ENCODE measurements at regions not wholly inside any gene's neighbourhood (a gene's known extent, or its start where the extent isn't known, plus 50 kb on each side); places are given as distances from the start of the nearest gene placed in this dataset.
"Not testable (repeated sequence)": the region's sequence is repeated elsewhere in the genome, so short reads cannot be mapped to it uniquely, and the experiment has no call there.

DNA sequence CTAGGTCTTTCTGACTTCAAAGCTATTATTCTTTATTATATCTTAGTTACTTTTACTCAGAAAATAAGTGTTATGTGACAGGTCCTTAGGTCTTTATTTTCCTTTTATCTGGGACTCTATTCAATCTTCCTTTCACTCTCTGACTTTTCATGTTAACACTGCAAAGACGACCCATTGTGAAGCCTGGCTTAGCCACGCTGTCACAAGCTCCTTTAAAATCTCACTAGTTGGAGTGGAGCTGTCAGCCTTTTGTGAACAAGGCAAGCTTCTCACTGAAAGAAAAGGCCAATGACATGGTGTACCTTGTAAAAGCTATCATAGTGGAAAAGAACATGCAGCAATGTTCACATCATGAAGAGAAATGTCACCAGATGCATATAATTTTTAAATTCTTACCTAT is 1130.7 kb upstream of the FAM98A start:
- DNase-seq (ENCODE audit: low spot score), result no peak

DNA sequence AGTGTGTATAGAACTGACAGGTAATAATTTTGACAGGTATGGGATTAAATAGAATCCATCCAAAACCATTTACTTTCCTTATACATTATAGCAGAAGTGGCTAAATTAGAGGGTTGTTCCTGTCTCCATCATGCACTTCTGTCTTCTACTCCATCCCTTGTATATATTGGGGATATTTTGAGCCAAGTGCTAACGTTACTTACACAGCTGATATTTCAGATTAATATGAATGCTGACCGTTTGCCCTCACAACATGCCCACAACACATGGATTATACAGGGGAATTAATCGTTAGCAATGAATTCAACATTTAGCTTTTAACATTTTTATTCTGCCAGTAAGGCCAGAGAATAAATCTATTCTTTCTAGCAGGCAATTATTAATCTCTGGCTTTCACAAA is 1125.0 kb upstream of the FAM98A start:
- DNase-seq (ENCODE audit: low spot score), result no peak

DNA sequence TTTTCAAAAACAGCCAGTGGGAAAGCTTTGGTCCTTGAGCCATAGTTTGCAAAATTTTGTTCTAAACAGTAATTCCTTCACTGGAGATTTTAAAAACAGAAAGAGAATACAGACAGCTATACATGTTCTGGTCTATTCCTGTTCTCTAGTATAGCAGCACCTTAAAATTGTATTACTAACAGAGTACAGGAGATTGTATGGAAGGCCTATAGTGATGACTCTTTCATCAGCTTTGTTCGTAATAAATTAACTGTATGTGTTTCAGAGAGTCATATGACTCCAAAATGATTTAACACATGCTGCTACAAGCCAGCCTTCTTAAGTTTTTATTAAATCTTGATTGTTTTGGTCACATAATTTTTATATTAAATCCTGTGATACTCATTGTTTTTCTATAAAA is 1124.6 kb upstream of the FAM98A start:
- no peak for DNase-seq (ENCODE audit: low spot score)

DNA sequence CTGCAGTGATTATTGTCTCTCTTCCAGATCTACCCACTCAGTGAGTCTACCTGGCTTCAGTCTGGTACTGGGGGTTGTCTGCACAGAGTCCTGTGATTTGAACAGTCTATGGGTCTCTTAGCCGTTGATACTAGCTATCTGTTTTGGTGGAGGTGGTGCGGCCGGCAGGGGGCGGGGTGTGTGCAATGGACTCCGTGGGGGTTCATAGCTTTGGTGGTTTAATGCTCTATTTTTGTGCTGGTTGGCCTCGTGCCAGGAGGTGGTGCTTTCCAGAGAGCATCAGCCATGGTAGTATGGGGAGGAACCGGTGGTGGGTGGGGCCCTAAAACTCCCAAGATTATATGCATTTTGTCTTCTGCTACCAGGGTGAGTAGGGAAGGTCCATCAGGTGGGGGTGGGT is 1120.1 kb upstream of the FAM98A start:
- no peak for DNase-seq (ENCODE audit: low spot score)

DNA sequence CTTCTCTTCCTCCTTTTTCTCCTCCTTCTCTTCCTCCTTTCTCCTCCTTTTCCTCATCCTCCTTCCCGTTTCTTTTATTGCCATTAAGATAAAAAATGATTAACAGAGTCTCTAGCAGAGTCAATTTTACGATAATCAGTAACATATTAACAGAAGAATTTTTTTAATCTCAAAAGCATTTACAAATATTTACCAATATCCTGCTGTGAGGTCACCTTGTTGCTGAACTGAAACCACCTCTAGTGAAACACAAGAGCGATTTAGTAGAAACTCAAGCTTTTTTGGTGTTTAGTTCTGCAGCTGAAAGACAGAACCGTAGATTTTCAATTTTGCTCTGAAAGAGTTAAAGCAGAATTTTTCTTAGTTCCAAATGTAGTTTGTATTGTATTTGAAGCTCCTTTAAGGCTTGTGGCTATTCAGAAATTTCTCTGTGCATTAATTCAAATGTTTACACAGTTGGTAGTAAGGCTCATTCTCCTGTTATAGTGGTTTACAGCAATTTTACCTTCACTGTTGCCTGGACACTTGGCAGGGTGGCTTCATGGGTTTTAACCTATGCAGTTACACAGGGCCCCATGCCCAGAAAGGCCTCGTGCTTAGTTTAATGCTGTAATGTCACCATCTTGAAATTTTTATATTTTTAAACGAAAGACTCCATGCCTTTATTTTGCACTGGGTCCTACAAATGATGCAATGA is 1106.6 kb upstream of the FAM98A start:
- DNase-seq (ENCODE audit: low spot score), result no peak

DNA sequence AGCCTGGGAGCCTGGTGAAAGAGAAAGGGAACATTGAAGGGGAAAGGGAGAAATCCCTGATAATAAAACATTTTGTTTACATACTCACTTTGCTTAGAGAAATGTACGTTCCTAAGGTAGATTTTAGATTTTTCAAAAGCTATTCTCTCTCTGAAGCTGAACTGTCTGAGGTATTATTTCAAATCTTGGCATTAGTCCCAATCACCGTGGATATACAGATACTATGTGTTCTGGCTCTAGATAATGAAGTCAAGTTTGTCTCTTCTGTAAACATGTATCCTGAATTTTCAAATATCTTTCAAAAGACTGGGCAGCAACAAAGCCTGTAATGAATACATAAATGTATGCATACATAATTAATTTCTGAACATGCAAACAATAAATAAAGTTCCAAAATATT is 1104.2 kb upstream of the FAM98A start:
- DNase-seq (ENCODE audit: low spot score), result no peak

DNA sequence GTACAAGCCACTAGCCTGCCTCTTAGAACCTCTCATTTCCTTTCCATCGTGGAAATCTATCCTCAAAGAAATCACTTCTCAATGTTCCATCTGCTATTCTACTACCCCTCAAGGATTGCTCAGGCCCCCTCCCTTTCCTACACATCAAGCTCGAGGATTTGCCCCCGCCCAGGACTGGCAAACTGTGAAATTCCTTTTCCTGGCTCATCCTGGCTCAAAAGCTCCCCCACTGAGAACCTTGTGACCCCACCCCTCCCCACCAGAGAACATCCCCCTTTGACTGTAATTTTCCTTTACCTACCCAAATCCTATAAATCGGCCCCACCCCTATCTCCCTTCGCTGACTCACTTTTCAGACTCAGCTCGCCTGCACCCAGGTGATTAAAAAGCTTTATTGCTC is 1103.3 kb upstream of the FAM98A start:
- DNase-seq (ENCODE audit: low spot score), result not testable (repeated sequence)

DNA sequence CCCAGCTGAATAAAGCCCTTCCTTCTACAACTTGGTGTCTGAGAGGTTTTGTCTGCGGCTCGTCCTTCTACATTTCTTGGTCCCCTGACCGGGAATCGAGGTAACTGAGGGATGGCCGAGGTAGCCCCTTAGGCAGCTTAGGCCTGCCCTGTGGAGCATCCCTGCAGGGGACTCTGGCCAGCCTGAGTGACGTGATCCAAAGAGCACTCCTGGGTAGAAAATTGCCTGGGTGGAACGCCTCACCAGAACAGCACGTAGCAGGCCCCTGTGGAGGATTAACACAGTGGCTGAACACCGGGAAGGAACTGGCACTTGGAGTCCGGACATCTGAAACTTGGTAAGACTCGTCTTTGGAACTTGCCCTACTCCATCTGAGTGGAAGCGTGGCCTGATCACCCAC is 1078.5 kb upstream of the FAM98A start:
- not testable (repeated sequence) for DNase-seq (ENCODE audit: low spot score)

DNA sequence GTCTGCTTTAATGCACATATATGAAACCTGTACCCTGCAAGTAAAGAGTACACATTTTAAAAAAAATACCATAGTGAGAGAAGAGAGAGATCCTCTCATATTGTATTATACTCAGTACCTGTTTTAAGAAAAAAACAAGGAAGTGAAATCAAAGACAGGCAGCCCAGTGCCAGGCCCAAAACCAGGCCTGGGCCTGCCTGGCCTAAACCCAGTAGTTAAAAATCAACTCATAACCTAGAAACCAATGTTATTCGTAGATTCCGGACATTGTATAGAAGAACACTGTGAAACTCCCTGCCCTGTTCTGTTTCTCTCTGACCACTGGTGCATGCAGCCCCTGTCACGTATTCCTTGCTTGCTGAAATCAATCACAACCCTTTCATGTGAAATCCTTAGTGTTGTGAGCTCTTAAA is 1078.0 kb upstream of the FAM98A start:
- DNase-seq (ENCODE audit: low spot score), result not testable (repeated sequence)

DNA sequence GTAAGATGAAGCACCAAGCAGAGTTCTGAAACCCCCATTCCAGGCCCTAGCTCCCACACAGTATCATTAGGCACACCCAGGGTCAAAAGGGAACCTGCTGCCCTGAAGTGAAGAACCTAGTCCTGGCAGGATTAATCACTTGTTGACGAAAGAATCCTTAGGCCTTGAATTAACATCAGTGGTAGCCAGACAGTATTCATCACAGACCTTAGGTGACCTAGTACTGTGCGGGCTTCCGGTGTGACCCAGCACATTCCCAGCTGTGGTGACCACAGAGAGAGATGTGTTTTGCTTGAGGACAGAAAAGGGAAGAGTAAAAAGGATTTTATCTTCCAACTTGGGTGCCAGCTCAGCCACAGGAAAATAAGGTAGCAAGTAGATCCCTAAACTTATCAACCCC is 1071.4 kb upstream of the FAM98A start:
- no peak for DNase-seq (ENCODE audit: low spot score)

DNA sequence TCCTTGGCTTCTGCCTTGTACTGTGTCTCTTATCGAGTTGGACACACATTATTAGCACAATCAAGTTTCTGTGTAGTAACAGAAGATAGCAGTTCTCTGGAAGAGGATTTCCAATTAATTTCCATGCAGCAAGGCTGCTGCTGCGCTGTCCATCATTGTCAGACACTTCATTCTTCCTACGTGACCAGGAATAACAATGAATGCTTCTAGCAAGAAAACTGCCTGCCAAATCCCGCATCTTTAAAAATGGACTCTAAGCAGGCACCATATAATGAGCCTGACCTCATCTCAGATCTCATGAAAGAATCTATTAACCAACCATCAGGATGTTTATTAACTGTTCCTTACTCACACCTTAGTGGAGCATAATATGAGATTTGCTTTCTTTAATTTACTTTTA is 1067.7 kb upstream of the FAM98A start:
- DNase-seq (ENCODE audit: low spot score), result no peak

DNA sequence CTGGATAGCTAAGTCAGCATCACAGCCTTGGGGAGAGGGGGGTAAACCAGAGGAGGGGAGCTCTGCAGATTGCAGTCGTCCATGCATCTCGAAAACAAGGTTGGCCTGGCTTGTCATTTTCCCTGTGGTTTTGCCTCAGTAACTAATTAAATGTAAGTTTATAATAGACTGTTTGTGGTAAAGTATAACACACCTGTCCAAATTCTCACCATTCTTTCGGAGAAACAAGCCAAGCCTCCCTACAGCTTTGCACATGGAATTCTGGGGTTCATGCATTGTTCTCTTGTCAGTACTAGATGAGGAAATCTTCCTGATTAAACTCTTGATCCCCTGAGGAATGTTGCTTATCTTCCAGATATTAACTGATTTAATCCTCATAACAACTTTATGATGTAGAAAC is 1065.2 kb upstream of the FAM98A start:
- no peak for DNase-seq (ENCODE audit: low spot score)

DNA sequence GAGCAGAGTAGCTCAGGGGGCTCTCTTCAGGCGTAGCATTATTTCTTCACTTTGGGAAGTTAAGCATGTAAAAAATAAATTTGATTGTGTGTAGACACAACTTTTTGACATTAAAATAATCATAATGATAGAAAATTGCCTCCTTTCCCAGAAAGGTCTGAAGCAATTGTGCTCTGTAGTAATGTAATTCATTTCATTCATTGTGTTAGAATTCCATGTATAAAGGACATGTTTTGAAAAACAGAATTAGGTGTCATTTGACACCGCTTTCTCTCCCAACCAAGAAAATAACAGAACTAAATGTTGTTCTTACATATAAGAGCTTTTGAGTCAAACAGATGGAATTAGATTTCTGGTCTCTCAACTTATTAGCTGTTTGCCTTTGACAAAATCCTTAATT is 1064.2 kb upstream of the FAM98A start:
- DNase-seq (ENCODE audit: low spot score), result no peak

DNA sequence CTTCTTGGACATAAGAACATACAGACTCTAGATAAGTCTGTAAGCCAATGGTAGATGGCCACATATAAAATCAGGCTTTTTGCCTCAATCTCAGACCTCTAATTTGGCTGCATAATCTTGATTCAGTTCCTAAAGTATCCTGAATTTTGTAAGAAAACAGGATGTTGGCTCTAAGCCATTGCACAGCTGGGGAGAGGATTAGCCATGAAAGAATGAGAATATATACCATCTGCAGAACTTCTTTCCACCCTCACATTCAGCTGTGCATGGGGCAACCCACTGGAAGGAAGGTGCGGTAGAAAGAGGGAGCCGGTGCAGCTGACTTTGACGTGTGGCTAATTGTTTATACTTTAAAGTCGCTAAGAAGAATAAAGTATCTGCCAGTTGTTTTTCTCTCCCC is 1061.6 kb upstream of the FAM98A start:
- DNase-seq (ENCODE audit: low spot score), result no peak

DNA sequence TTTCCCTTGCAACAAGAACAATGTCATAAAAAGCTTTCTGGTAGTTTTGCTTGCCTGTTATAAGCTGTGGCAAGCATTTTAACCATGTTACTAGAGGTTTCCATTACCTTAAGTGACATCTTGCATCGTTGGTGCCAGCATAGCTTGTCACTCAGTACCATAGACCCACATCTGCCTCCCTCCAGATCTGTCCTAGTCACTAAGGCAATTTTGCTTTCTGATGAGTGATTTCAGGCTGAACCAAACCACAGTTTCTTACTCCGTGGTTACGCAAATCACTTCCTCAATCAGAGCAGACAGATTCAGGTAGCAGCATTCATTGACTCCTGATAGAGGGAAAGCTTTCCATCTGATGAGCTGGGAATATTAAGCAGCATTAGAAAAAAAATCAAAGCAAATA is 1057.5 kb upstream of the FAM98A start:
- no peak for DNase-seq (ENCODE audit: low spot score)

DNA sequence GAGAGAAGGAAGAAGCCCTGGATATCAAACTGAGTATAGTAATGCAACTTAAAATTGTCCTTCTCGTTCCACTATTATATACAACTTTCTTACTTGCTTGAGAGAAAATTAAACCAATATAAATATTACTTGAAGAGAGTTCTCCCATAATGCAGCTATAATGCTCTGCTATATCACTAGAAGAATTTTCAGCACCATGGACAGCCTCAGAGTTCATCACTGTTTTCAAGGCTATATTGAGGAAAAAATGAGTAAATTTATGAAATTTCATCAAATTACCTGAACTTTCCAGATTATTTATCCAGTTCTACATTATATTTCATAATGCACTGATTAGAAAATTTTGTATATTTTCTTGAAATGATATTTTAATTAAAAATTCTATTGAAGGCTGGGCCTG is 1053.5 kb upstream of the FAM98A start:
- DNase-seq (ENCODE audit: low spot score), result peak; percentile 23

DNA sequence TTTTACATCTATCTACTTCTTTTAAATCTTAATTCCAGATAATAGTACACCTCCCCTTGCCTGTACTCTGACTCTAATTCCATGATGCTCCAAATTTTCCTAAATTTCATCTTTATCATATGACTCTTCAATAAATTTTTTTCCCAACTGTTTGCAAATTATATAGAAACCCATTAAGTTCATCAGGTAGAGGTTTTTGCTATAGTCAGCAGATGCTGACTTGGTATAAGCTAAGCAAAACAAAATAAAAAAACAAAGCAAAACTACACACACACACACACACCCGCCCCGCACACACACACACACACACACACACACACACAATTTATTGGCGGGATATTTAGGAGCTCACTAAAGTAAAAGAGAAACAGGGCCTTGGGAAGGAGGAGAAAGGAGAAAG is 1047.8 kb upstream of the FAM98A start:
- no peak for DNase-seq (ENCODE audit: low spot score)

DNA sequence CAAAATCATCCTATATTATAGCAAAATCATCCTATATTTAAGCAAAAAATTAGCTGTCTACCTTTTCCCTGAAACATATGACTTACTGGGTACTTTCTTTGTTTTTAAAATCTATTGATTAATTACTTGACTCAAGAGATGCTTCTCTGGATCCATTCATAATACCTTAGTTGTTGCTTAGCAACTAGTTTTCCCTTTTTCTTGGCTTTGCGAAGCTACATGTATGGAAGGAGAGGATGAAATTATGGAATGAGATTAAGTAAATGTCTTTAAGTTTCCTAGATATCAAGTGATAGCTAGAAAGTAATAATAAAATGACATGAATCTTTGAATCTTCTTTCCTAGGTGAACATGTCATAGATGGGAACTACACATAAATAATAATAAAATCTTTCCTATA is 1033.2 kb upstream of the FAM98A start:
- DNase-seq (ENCODE audit: low spot score), result no peak

DNA sequence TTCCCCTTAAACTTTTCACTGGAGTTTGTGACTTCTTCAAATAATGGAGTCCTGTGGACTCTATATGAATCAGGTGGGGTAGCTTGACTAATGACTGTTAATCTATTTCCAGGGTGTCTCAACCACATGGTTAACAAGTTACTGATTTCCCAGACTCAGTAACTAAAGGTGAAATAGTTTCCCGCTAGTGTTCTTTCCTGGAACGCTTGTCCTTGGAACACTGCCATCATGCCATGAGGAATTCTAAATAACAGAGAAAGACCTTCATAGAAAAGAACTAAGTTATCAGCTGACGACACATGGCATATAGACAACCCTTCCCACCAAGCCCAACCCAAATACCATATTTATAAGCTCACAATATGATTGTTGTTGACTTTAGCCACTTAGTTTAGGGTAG is 1027.9 kb upstream of the FAM98A start:
- DNase-seq (ENCODE audit: low spot score), result no peak

DNA sequence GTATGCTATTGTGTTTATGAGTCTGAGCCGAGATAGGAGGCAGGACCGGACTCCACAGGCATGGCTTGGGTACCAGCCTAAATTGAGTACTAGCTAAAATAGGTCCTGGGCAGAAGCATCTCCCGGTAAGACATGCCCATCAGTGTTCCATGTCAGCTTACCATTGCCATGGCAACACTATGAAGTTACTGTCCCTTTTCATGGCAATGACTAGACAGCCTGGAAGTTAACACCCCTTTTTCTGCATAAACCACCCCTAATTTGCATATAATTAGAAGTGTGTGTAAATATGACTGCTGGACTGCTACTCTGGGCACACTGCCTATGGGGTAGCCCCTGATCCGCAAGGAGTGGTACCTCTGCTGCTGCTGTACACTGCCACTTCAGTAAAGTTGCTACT is 1005.1 kb upstream of the FAM98A start:
- DNase-seq (ENCODE audit: low spot score), result no peak

DNA sequence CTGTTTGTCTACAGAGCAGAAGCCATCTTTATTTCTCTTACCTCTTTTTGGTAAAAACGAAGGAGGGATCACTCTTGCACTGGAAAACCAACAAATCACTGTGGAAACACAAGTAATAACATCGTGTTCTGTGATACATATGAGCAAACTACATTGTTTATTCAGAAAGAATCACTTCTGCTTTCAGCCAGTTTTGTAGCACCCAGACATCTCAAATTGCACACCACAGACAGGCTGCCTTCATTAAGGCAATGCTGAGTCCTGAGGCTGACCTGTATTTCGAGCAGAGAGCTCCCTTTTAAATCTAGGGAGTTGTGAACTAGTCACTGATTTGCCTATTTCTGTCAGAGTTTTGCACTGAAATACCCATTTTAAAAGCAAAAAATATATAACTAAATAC is 1003.2 kb upstream of the FAM98A start:
- DNase-seq (ENCODE audit: low spot score), result no peak

DNA sequence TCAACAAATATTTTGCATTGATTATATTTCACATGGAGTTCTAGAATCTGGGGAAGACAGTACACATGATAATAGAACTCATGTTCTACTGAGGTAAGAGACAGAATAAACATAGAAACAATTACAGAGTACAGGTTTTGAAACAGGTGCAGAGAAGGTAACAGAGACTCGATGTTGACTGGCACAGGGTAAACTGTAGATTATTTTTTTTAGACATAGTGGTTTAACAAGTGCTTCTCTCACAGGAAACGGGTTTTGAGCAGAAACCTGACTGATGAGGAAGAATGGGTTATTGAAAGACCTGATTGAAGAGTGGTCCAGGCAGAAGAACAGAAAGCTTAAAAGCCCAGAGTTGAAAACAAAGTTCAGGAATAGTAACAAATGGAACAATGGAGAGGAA is 1002.5 kb upstream of the FAM98A start:
- DNase-seq (ENCODE audit: low spot score), result no peak

DNA sequence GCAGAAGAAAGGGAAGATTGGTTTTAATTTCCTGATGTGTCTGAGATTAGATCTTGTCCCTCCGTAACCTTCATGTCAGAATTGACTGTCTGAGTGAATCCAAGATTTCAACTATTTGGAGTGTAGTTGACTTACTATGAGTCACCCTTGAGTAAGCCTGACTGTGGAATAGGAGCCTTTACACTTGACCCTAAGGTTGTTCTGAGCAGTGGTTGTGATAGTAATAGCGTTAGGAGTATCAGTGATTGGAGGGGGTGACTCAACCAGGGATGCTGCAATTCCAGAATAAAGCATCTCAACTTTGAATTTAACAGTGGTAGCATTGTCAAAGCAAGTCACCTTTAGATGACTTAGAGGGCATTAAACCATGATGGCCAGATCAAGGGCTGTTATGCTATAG is 979.5 kb upstream of the FAM98A start:
- DNase-seq (ENCODE audit: low spot score), result no peak

DNA sequence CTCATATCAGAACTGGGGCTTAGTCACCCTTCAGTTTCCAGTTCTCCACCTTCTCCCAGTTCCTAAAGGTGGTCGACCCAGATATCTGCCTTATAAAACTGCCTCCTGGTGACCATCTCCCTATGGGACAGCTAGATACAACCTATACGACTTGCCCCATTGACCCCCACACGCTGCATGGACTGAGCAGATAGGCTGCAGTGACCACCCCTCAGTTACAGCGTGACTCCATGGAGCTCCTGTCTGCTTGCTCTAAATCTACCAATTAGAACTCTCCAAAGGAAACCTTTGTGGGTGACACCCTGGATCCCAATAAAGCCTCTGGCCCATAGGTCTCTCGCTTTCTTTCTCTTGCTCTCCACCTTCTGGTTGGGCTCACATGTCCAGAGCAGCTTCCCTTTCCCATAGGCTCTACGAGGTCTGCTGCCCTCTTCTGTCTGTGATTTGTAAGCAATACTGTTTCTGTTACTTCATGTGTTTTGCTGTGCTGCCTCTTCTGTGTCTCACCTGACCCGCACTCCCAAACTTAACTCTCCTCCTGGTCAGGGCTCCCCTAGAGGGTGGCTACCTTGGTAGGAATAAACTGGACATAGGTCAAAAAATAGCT is 971.3 kb upstream of the FAM98A start:
- peak; percentile 13 for DNase-seq (ENCODE audit: low spot score)

All from A172 (cell line).